K562 (cell line): ENCODE measurements at regions not wholly inside any gene's neighbourhood (a gene's known extent, or its start where the extent isn't known, plus 50 kb on each side); places are given as distances from the start of the nearest gene placed in this dataset.

Source experiments
- ATAC-seq: fragments of 200-7000 bp; cut with Tn5 transposase; 3 replicates; pipeline ENCODE4 v1.9.1; 2020; ENCODE audit warnings: moderate library complexity
- BruUV-seq: library from RNA; stranded (reverse); fragments of 400-500 nt; replicated peaks from 2 replicates; lab custom pipeline; 2021; lab: Mats Ljungman, UMichigan
- CTCF ChIA-PET: fragments of 300-600 bp; formaldehyde crosslinking; extraction: SDS; loops from one replicate; lab custom pipeline; 2021; ENCODE audit warnings: low intra/inter-chr PET ratio; lab: Yijun Ruan, JAX
- POLR2A ChIA-PET: fragments of 300-600, 350-650 bp; sonication (Branson Sonifier 250); formaldehyde crosslinking; extraction: SDS; loops from one replicate; lab custom pipeline; 2021; ENCODE audit warnings: antibody characterized with exemption, inconsistent platforms; lab: Yijun Ruan, JAX
- DNase-seq, 4 experiments: peaks; one replicate each; pipeline versions ENCODE4 v3.0.0 to v3.0.0-alpha.2; 2011 to 2018; ENCODE audit warnings: low spot score in 3 of 4, mixed read lengths in 3 of 4; ENCODE audit errors: extremely low read depth in 1 of 4
- FAIRE-seq: peaks from 2 replicates; lab custom pipeline; 2011; peaks lifted over from hg19 to GRCh38; lab: Jason Lieb, UNC
- H2AFZ ChIP-seq: 2 replicates; pipeline ENCODE4 v1.6.0; 2011; ENCODE audit warnings: low read depth, low read length, control low read depth, inconsistent platforms
- H3K27ac ChIP-seq: fragments of 200-600 bp; 3 replicates; pipeline ENCODE4 v1.8.0; 2011; ENCODE audit warnings: low read depth, mild to moderate bottlenecking, control low read depth, inconsistent platforms, low read length, moderate library complexity, mixed read lengths; ENCODE audit errors: extremely low read depth
- H3K27me3 ChIP-seq, 2 experiments: fragments of 300-600 bp in 1 of 2; 2 replicates in 1 of 2; 3 replicates in 1 of 2; pipeline versions ENCODE4 v1.6.0 to v1.8.0; 2011; ENCODE audit warnings: inconsistent platforms in 2 of 2, low read length in 2 of 2, mild to moderate bottlenecking in 1 of 2, mixed read lengths in 1 of 2, moderate library complexity in 1 of 2; ENCODE audit not compliant: control insufficient read depth in 2 of 2, insufficient read depth in 2 of 2
- H3K36me3 ChIP-seq: fragments of 300-600 bp; 3 replicates; pipeline ENCODE4 v1.8.0; 2011; ENCODE audit warnings: mild to moderate bottlenecking, low read length, inconsistent platforms; ENCODE audit not compliant: control insufficient read depth, insufficient read depth
- H3K4me1 ChIP-seq, 2 experiments: fragments of 200-600 bp in 1 of 2; replicated peaks in 1 of 2; 2 replicates in 1 of 2; 3 replicates in 1 of 2; pipeline versions ENCODE4 v1.5.1 to v1.8.0; 2011; ENCODE audit warnings: inconsistent platforms in 2 of 2, low read length in 2 of 2, mild to moderate bottlenecking in 1 of 2, mixed read lengths in 1 of 2, moderate library complexity in 1 of 2; ENCODE audit not compliant: control insufficient read depth in 2 of 2, insufficient read depth in 2 of 2
- H3K4me2 ChIP-seq: 2 replicates; pipeline ENCODE4 v1.6.1; 2011; ENCODE audit warnings: low read length, control low read depth, inconsistent platforms, mixed read lengths; ENCODE audit not compliant: insufficient read depth
- H3K4me3 ChIP-seq: fragments of 200-600 bp; sonication (generic), shearing (Covaris generic); 2 replicates; pipeline ENCODE4 v1.5.1; 2016; ENCODE audit warnings: control low read depth, inconsistent platforms
- H3K79me2 ChIP-seq: fragments of 200-600 bp; 3 replicates; pipeline ENCODE4 v1.8.0; 2011; ENCODE audit warnings: low read length, inconsistent platforms; ENCODE audit not compliant: control insufficient read depth, insufficient read depth
- H3K9ac ChIP-seq, 2 experiments: 2 replicates each; pipeline versions ENCODE4 v1.6.0 to v1.6.1; 2011; ENCODE audit warnings: low read depth in 2 of 2, low read length in 2 of 2, control low read depth in 1 of 2, inconsistent platforms in 1 of 2, mild to moderate bottlenecking in 1 of 2, mixed read lengths in 1 of 2; ENCODE audit not compliant: insufficient read depth in 1 of 2
- H3K9me1 ChIP-seq: one replicate; pipeline ENCODE4 v1.6.0; 2011; ENCODE audit warnings: inconsistent platforms, mild to moderate bottlenecking, low read length, moderate library complexity; ENCODE audit not compliant: control insufficient read depth, insufficient read depth
- H3K9me3 ChIP-seq: replicated peaks from 2 replicates; pipeline ENCODE4 v1.5.1; 2011; ENCODE audit warnings: low read depth, low read length, inconsistent platforms; ENCODE audit not compliant: control insufficient read depth, insufficient read depth
- H4K20me1 ChIP-seq: replicated peaks from 2 replicates; pipeline ENCODE4 v1.6.1; 2011; ENCODE audit warnings: low read length, inconsistent platforms, mixed read lengths; ENCODE audit not compliant: control insufficient read depth, insufficient read depth
- AFF4 ChIP-seq: sonication (generic); formaldehyde crosslinking; IDR thresholded peaks from 2 replicates; pipeline ENCODE4 v1.8.0; 2023; ENCODE audit warnings: mild to moderate bottlenecking, missing genetic modification reagents
- CREBBP ChIP-seq: IDR thresholded peaks from one replicate; pipeline ENCODE4 v1.6.1; 2012; ENCODE audit warnings: low read depth, mild to moderate bottlenecking, control low read depth, inconsistent platforms, low read length
- E2F3 ChIP-seq: fragments of 250-450 bp; sonication (Bioruptor Pico); IDR thresholded peaks from 2 replicates; pipeline ENCODE4 v1.4.0; 2020; ENCODE audit warnings: mild to moderate bottlenecking
- E4F1 ChIP-seq: fragments of 250-450 bp; sonication (Bioruptor Pico); IDR thresholded peaks from 2 replicates; pipeline ENCODE4 v1.5.0; 2021; ENCODE audit warnings: mild to moderate bottlenecking, borderline replicate concordance
- ETS1 ChIP-seq: conservative IDR thresholded peaks from 2 replicates; pipeline ENCODE4 v1.6.1; 2011; ENCODE audit warnings: low read depth, mild to moderate bottlenecking, low read length; ENCODE audit not compliant: control insufficient read depth
- FOXA1 ChIP-seq: fragments of 450-650 bp; IDR thresholded peaks from 2 replicates; pipeline ENCODE4 v1.6.1; 2016; ENCODE audit warnings: mild to moderate bottlenecking, borderline replicate concordance
- HIVEP1 ChIP-seq: fragments of 250-450 bp; sonication (Bioruptor Pico); IDR thresholded peaks from 2 replicates; pipeline ENCODE4 v1.4.0; 2020; ENCODE audit warnings: mild to moderate bottlenecking
- JUN ChIP-seq, 2 experiments: sonication (generic) in 1 of 2; formaldehyde crosslinking in 1 of 2; IDR thresholded peaks; 2 replicates each; pipeline versions ENCODE4 v1.6.1 to v1.8.0; 2012 to 2022; ENCODE audit warnings: borderline replicate concordance in 2 of 2, mild to moderate bottlenecking in 2 of 2, improper control_type of control experiment in 1 of 2, low read depth in 1 of 2, low read length in 1 of 2, missing genetic modification reagents in 1 of 2
- MBD2 ChIP-seq: sonication (generic); IDR thresholded peaks from 2 replicates; pipeline ENCODE4 v1.6.1; 2016; ENCODE audit warnings: low read depth, borderline replicate concordance
- MYNN ChIP-seq, 2 experiments: sonication (generic); formaldehyde crosslinking in 1 of 2; IDR thresholded peaks; 2 replicates each; pipeline versions ENCODE4 v1.5.0 to v1.6.1; 2016 to 2020; ENCODE audit warnings: antibody characterized with exemption in 1 of 2, missing genetic modification reagents in 1 of 2
- ZFP36 ChIP-seq: fragments of 150-350 bp; IDR thresholded peaks from 2 replicates; pipeline ENCODE4 v1.6.1; 2018; ENCODE audit warnings: low read length, low read depth; ENCODE audit not compliant: partially characterized antibody
- ZNF134 ChIP-seq: fragments of 250-450 bp; sonication (Bioruptor Pico); conservative IDR thresholded peaks from 2 replicates; pipeline ENCODE4 v1.4.0; 2020
- ZNF445 ChIP-seq: fragments of 250-450 bp; sonication (Bioruptor Pico); IDR thresholded peaks from 2 replicates; pipeline ENCODE4 v1.4.0; 2020; ENCODE audit warnings: low read depth, mild to moderate bottlenecking, moderate library complexity
- ZNF57 ChIP-seq: fragments of 450-650 bp; formaldehyde crosslinking; IDR thresholded peaks from 2 replicates; pipeline ENCODE4 v1.4.0; 2020; ENCODE audit warnings: mild to moderate bottlenecking, moderate library complexity
- ZSCAN29 ChIP-seq: fragments of 450-650 bp; IDR thresholded peaks from 2 replicates; pipeline ENCODE4 v1.6.1; 2017
- WGBS: fragments of 100-300 bp; shearing (Covaris generic); methylation state at CpG from one replicate; pipeline ENCODE4 v1.1.6; 2016; ENCODE audit warnings: low coverage, mixed read lengths; ENCODE audit not compliant: insufficient coverage; ENCODE audit errors: missing lambda C conversion rate; 5-methylcytosine and 5-hydroxymethylcytosine counted together
- in situ Hi-C: fragments of 300-500 bp; cut with MboI; formaldehyde crosslinking; loops from 4 replicates; pipeline ENCODE4 v1.15.0; 2018; ENCODE audit warnings: inconsistent platforms, mixed read lengths
- intact Hi-C: fragments of 100-400 bp; cut with micrococcal nuclease; formaldehyde crosslinking; loops from 2 replicates; pipeline ENCODE4 v1.14.2; 2022

GRCh38 chr18:66395671-66396218, 208.1 kb downstream of the CDH19 start (continued):
- TF ChIP-seq E4F1 = no peak
- TF ChIP-seq ZNF445 (CRISPR knock-in tag) = no peak

- H3K27ac ChIP-seq = no peak overlapping the region
- no peaks in the 10 kb centered on the region for H3K27me3 ChIP-seq
- CTCF ChIA-PET = no interaction called here
- WGBS = 0% methylated on average over 1 of the region's 1 CpG
- no peaks in the 10 kb centered on the region for H3K36me3 ChIP-seq
- FAIRE-seq (no peak), ATAC-seq (no peak), DNase-seq (no peak)
- no TSS peak for BruUV-seq
- no peak overlapping the region for H3K4me2 ChIP-seq
- no peaks in the 10 kb centered on the region; the same call in 1 of the 2 replicates for H3K9me3 ChIP-seq
- no peaks in the 10 kb centered on the region for H3K79me2 ChIP-seq
- no peak overlapping the region for H2AFZ ChIP-seq
- H3K9ac ChIP-seq = no peak overlapping the region
- intact Hi-C loops (no loop called here), in situ Hi-C loops (no loop called here)
- H3K4me3 ChIP-seq = no peak overlapping the region
- H3K9me1 ChIP-seq = no peaks in the 10 kb centered on the region
- POLR2A ChIA-PET = no interaction called here
- H4K20me1 ChIP-seq = no peaks in the 10 kb centered on the region
- H3K4me1 ChIP-seq = no peaks in the 10 kb centered on the region
- TF ChIP-seq ZSCAN29 = no peak
- no peak for TF ChIP-seq MYNN (IDR thresholded peaks at IDR 0.05)
- no peak for TF ChIP-seq MYNN (CRISPR knock-in tag; IDR thresholded peaks at IDR 0.05)
- no peak for TF ChIP-seq ZNF57 (CRISPR knock-in tag)
- no peak for TF ChIP-seq ZNF134 (CRISPR knock-in tag)
- no peak for TF ChIP-seq CREBBP
- TF ChIP-seq ZFP36 = no peak
- TF ChIP-seq E2F3 = no peak
- no peak for TF ChIP-seq JUN (IDR thresholded peaks at IDR 0.05; ENCODE audit: borderline replicate concordance, low read depth, low read length)
- TF ChIP-seq JUN (CRISPR knock-in tag; IDR thresholded peaks at IDR 0.05; ENCODE audit: borderline replicate concordance) = no peak
- no peak for TF ChIP-seq HIVEP1 (CRISPR knock-in tag)
- TF ChIP-seq MBD2 = no peak
- TF ChIP-seq AFF4 (CRISPR knock-in tag) = no peak
- no peak for TF ChIP-seq ETS1
- no peak for TF ChIP-seq FOXA1
These were observed 210.4 kb downstream of the CDH19 start for GRCh38 chr18:66393463-66393862.
